ENCODE measurements at regions not wholly inside any gene's neighbourhood (a gene's known extent, or its start where the extent isn't known, plus 50 kb on each side); places are given as distances from the start of the nearest gene placed in this dataset.
A peak's percentile ranks its signal among the peaks of the same experiment; 100 is the strongest.

DNA sequence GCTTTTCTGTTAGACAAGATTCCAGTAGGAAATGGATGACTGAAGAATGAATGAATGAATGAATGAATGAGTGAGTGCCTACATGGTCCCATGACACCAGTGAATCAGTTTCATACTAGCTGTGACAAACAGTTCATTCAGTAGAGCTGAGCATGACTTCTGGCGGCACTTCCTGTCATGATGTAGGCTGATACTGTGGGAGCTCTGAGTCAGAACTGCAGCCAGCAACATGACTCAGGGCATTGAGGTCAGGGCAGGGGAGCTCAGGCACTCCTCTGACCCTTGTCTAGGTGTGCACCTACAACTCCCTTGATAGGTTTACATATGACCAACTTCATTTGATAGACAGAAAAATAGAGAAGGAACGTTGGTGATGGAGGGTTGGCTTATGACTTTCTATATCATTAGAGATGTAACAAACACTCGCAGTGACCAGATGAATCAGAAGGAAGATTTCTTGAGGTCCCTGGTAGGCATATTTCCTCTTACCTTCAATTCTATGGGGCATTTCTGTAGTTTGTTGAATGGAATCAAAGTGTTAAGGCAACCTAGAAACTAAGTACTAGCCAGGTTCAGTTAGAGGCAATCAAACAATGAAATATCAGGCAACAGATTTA, 139.3 kb upstream of the ARHGAP5 start:
- Histone ChIP-seq H3K36me3 (ENCODE audit: control insufficient read depth in 3 of 3, insufficient read depth in 2 of 3, low read depth in 1 of 3, low read length in 3 of 3) (no peaks in the 10 kb centered on the region), H3K4me3 (ENCODE audit: low read depth in 1 of 3, low read length in 3 of 3) (no peak overlapping the region), H3K27me3 (ENCODE audit: control insufficient read depth in 3 of 3, insufficient read depth in 3 of 3, low read length in 3 of 3) (no peaks in the 10 kb centered on the region), H3K4me1 (ENCODE audit: control insufficient read depth in 3 of 3, insufficient read depth in 2 of 3, low read depth in 1 of 3, low read length in 2 of 3) (peaks cover 3 to 23% (median 15%) of the 10 kb centered on the region in 3 donors), H3K9me3 (ENCODE audit: control insufficient read depth in 2 of 2, insufficient read depth in 1 of 2, low read depth in 1 of 2, low read length in 1 of 2) (no peaks in the 10 kb centered on the region), H3K27ac (ENCODE audit: low read depth in 1 of 3, low read length in 2 of 3) (peak overlapping the region; percentile 21 to 73 (median 67))
- 7 to 47% (median 16%) methylated on average over 3 of the region's 3 CpGs for WGBS, 3 donors
- peak; percentile 61 for FAIRE-seq
- DNase-seq, result peak; percentile 84 to 98

DNA sequence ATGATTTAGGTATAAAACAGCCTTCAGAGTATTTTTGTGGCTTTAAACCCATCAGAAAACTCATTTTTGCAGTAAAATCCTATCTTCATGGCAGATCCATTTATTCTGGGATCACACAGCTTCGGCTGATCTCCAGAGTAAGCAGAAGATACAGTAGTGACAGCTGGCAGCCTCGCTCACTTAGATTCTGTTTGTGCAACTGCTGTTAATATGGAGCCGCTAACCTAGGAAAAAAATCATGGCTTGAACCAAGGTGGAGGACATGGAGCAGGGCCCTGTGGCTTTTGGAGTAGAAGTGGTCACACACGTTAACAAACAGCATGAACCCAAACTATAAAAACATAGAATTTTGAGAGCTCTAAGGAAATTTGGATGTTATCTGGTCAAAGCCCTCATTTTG, 137.2 kb upstream of the ARHGAP5 start:
- DNase-seq (no peak), FAIRE-seq (no peak)
- H3K27me3 ChIP-seq (ENCODE audit: control insufficient read depth in 3 of 3, insufficient read depth in 3 of 3, low read length in 3 of 3), result no peaks in the 10 kb centered on the region
- peaks cover 3 to 37% (median 22%) of the 10 kb centered on the region in 3 donors for H3K4me1 ChIP-seq (ENCODE audit: control insufficient read depth in 3 of 3, insufficient read depth in 2 of 3, low read depth in 1 of 3, low read length in 2 of 3)
- WGBS, 3 donors, result 76 to 89% (median 85%) methylated on average over 4 of the region's 4 CpGs
- H3K9me3 ChIP-seq (ENCODE audit: control insufficient read depth in 2 of 2, insufficient read depth in 1 of 2, low read depth in 1 of 2, low read length in 1 of 2), result no peaks in the 10 kb centered on the region
- H3K36me3 ChIP-seq (ENCODE audit: control insufficient read depth in 3 of 3, insufficient read depth in 2 of 3, low read depth in 1 of 3, low read length in 3 of 3), result no peaks in the 10 kb centered on the region
- H3K27ac ChIP-seq (ENCODE audit: low read depth in 1 of 3, low read length in 2 of 3), result no peak overlapping the region
- no peak overlapping the region for H3K4me3 ChIP-seq (ENCODE audit: low read depth in 1 of 3, low read length in 3 of 3)

DNA sequence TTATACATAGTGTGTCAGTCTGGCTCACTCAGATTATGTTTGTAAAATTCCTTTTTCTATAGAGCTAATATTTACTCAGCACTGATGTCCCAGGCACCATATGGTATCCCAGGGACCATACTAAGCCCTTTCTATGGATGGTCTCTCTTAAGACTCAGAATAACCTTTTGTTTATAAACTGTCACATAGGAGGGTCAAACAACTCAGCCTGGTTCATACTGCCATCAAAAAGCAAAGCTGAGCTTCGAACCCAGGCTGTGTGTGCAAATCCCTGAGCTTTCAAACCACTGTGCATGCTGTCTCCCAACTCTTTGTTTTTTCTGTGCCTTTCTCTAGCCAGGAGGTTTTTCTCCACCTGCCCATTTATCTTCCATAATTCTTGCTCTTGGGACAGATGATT, 135.6 kb upstream of the ARHGAP5 start:
- H3K36me3 ChIP-seq (ENCODE audit: control insufficient read depth in 3 of 3, insufficient read depth in 2 of 3, low read depth in 1 of 3, low read length in 3 of 3), result no peaks in the 10 kb centered on the region
- H3K4me1 ChIP-seq (ENCODE audit: control insufficient read depth in 3 of 3, insufficient read depth in 2 of 3, low read depth in 1 of 3, low read length in 2 of 3), result peaks cover 0 to 41% (median 20%) of the 10 kb centered on the region in 3 donors
- H3K27ac ChIP-seq (ENCODE audit: low read depth in 1 of 3, low read length in 2 of 3), result no peak overlapping the region
- no peaks in the 10 kb centered on the region for H3K9me3 ChIP-seq (ENCODE audit: control insufficient read depth in 2 of 2, insufficient read depth in 1 of 2, low read depth in 1 of 2, low read length in 1 of 2)
- no peaks in the 10 kb centered on the region for H3K27me3 ChIP-seq (ENCODE audit: control insufficient read depth in 3 of 3, insufficient read depth in 3 of 3, low read length in 3 of 3)
- 63 to 71% (median 71%) methylated on average over 1 of the region's 1 CpG for WGBS, 3 donors
- FAIRE-seq, result no peak
- no peak for DNase-seq
- H3K4me3 ChIP-seq (ENCODE audit: low read depth in 1 of 3, low read length in 3 of 3), result no peak overlapping the region

DNA sequence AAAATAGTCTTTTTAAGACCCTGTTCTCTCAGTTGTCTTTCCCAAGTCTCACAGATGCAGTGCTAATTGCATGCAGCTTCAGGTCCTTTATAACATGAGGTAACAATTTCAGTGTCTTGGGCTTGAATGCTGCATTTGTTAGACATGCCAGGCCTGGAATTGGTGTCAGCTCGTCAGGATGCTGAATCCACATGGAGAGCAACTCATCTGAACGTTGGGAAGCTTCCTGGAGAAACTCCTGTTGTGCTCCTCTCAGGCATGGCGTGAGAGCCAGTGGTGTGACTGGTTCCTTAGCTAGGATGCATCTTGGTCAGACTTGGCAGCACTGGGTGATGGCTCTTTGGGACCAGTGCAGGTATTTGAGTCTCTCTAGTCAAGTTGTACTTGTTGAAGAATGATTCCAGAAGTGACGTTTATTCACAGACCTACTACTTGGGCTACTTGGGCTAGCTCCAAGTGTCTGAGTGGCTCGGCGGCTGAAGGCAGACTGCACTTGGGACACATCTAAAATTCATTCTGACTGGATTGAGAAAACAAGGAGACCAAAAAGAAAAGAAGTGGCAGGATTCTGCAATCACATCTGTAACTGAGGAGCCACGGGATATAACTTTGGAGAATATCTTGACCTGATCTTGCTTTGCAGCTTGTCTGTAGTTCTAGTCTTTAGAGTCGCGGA, 134.8 kb upstream of the ARHGAP5 start:
- FAIRE-seq, result no peak
- Histone ChIP-seq H3K4me1 (ENCODE audit: control insufficient read depth in 3 of 3, insufficient read depth in 2 of 3, low read depth in 1 of 3, low read length in 2 of 3) (peaks cover 0 to 36% (median 19%) of the 10 kb centered on the region in 3 donors), H3K27ac (ENCODE audit: low read depth in 1 of 3, low read length in 2 of 3) (peak overlapping the region in 1 of 3 donors; percentile 25), H3K4me3 (ENCODE audit: low read depth in 1 of 3, low read length in 3 of 3) (no peak overlapping the region), H3K27me3 (ENCODE audit: control insufficient read depth in 3 of 3, insufficient read depth in 3 of 3, low read length in 3 of 3) (no peaks in the 10 kb centered on the region), H3K9me3 (ENCODE audit: control insufficient read depth in 2 of 2, insufficient read depth in 1 of 2, low read depth in 1 of 2, low read length in 1 of 2) (no peaks in the 10 kb centered on the region), H3K36me3 (ENCODE audit: control insufficient read depth in 3 of 3, insufficient read depth in 2 of 3, low read depth in 1 of 3, low read length in 3 of 3) (no peaks in the 10 kb centered on the region)
- no peak for DNase-seq
- WGBS, 3 donors, result 77 to 86% (median 79%) methylated on average over 9 of the region's 9 CpGs

DNA sequence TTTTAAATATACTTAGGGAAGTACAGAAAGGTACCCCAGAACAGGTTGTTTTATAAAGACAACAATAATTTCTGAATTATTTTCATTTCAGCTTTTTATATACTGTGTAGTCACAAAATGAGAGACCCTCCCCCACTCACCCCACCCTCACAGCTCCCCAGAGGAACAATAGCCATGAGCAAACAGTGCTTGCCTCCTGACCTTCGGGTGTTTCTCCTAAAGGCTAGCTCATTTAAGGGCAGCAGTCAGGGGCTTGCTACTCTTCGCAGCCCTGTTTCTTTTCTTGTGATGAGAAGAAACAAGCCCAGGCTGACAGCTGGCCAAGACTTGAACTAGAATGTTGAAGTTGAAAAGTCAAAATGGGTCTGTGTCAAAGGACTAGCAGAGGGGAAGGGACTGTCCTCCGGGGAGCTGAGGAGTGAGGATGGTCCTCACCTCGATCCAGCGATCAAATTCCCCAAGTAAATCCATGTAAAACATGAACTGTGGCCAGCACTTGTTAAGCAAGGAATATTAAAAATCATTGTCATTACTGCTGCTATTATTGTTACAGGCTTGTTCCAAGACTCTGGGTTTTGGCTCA, 133.8 kb upstream of the ARHGAP5 start:
- no peak overlapping the region for H3K4me3 ChIP-seq (ENCODE audit: low read depth in 1 of 3, low read length in 3 of 3)
- WGBS, 3 donors, result 69 to 81% (median 76%) methylated on average over 5 of the region's 5 CpGs
- FAIRE-seq (no peak), DNase-seq (no peak)
- H3K27ac ChIP-seq (ENCODE audit: low read depth in 1 of 3, low read length in 2 of 3), result peak overlapping the region; percentile 92 to 99 (median 98)
- H3K9me3 ChIP-seq (ENCODE audit: control insufficient read depth in 2 of 2, insufficient read depth in 1 of 2, low read depth in 1 of 2, low read length in 1 of 2), result no peaks in the 10 kb centered on the region
- no peaks in the 10 kb centered on the region for H3K36me3 ChIP-seq (ENCODE audit: control insufficient read depth in 3 of 3, insufficient read depth in 2 of 3, low read depth in 1 of 3, low read length in 3 of 3)
- peaks cover 0 to 33% (median 19%) of the 10 kb centered on the region in 3 donors for H3K4me1 ChIP-seq (ENCODE audit: control insufficient read depth in 3 of 3, insufficient read depth in 2 of 3, low read depth in 1 of 3, low read length in 2 of 3)
- no peaks in the 10 kb centered on the region for H3K27me3 ChIP-seq (ENCODE audit: control insufficient read depth in 3 of 3, insufficient read depth in 3 of 3, low read length in 3 of 3)

DNA sequence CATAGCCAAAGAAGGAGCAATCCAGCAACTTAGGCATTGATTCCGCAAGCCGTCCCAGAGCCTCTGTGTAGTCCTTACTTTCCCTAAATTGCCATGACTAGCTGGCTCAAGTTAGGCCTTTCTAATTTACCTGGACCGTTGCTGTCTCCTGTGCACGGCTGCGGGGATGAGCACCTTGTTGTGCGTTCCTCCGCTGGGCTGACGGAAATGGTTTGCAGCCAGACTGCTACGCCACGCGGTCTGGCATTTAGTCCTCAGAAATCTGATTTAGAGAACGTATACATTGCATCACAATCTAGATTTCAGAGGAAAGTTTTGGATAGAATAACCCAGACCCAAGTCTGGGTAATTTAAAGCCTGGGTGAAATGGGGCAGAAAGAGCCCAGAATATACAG, 133.2 kb upstream of the ARHGAP5 start:
- 62 to 88% (median 63%) methylated on average over 12 of the region's 12 CpGs for WGBS, 3 donors

DNA sequence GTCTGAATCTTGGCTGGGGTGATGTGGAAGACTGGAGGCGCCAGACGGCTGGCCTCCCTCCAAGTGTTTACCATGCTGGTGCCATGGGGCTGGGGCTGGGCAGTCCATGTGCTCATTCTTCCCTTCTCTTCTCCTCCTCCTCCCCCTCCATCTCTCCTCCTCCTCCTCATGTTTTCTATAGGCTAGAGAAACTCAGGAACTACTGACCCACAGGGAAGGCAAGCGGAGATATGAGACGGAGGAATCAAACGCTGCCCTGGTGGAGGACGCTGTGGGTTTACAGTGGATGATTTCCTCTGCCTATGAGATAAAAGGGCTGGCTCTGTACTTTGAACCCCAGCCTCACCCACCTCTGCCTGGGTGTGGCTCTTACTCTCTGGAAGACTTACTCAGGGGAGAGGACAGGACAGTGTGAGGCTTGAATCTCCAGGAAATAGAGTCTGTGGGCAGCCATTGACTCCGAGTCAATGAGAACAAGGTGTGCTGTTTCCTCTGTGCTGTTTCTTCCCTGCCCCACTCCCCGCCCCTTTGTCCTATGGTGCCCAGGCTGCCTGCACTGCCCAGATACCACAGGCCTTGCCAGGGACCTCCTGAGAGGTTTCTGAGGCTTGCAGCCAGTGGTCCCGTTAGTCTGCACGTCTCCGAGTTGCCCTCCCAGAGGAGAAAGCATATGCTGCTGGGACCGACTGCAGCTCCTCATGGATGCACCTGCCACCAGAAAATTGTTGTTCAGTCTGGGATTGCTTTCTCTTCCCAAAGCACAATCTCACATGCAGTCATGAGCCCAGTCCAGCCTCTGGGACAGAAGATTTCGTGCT, 132.6 kb upstream of the ARHGAP5 start:
- no peak for FAIRE-seq

More for the DNA sequence above, 133.2 kb upstream of the ARHGAP5 start:
- Histone ChIP-seq H3K4me1 (ENCODE audit: control insufficient read depth in 3 of 3, insufficient read depth in 2 of 3, low read depth in 1 of 3, low read length in 2 of 3) (peaks cover 0 to 33% (median 19%) of the 10 kb centered on the region in 3 donors), H3K9me3 (ENCODE audit: control insufficient read depth in 2 of 2, insufficient read depth in 1 of 2, low read depth in 1 of 2, low read length in 1 of 2) (no peaks in the 10 kb centered on the region), H3K27me3 (ENCODE audit: control insufficient read depth in 3 of 3, insufficient read depth in 3 of 3, low read length in 3 of 3) (no peaks in the 10 kb centered on the region), H3K4me3 (ENCODE audit: low read depth in 1 of 3, low read length in 3 of 3) (no peak overlapping the region), H3K36me3 (ENCODE audit: control insufficient read depth in 3 of 3, insufficient read depth in 2 of 3, low read depth in 1 of 3, low read length in 3 of 3) (no peaks in the 10 kb centered on the region), H3K27ac (ENCODE audit: low read depth in 1 of 3, low read length in 2 of 3) (peak overlapping the region; percentile 92 to 99 (median 98))
- peak in 1 of 2 donors; percentile 32 for DNase-seq
- no peak for FAIRE-seq

DNA sequence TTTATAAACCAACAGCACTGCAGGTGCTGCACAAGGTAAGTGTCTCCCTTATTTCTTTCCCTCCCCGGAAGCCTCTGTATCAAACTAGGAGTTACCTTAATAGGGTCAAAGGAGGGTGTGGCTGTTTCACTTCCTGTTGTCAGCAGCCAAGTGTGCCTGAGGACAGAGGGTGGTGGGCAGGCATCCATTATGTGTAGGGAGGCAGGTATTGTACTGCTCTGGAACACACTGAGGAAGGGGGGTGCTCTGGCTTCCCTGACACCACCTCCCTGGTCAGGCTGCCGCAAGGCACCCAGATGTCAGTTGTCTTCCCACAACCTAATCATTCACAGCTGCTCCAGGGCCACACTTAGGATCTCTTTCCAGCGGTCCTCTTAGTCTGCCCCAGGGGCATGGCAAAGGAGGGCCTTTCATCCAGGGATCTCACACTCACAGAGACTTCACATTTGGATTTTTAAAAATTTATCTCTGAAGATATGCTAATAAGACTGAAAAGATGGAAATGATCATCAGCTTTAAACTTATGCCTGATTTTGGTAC, 132.0 kb upstream of the ARHGAP5 start:
- peak; percentile 84 to 88 for DNase-seq
- Histone ChIP-seq H3K27me3 (ENCODE audit: control insufficient read depth in 3 of 3, insufficient read depth in 3 of 3, low read length in 3 of 3) (no peaks in the 10 kb centered on the region), H3K9me3 (ENCODE audit: control insufficient read depth in 2 of 2, insufficient read depth in 1 of 2, low read depth in 1 of 2, low read length in 1 of 2) (no peaks in the 10 kb centered on the region), H3K4me3 (ENCODE audit: low read depth in 1 of 3, low read length in 3 of 3) (peak overlapping the region in 1 of 3 donors; percentile 27), H3K36me3 (ENCODE audit: control insufficient read depth in 3 of 3, insufficient read depth in 2 of 3, low read depth in 1 of 3, low read length in 3 of 3) (no peaks in the 10 kb centered on the region), H3K4me1 (ENCODE audit: control insufficient read depth in 3 of 3, insufficient read depth in 2 of 3, low read depth in 1 of 3, low read length in 2 of 3) (peaks cover 0 to 36% (median 15%) of the 10 kb centered on the region in 3 donors), H3K27ac (ENCODE audit: low read depth in 1 of 3, low read length in 2 of 3) (peak overlapping the region; percentile 95 to 99 (median 98))
- WGBS, 3 donors, result 14 to 59% (median 44%) methylated on average over 3 of the region's 3 CpGs
- FAIRE-seq, result no peak

More for the DNA sequence above, 132.6 kb upstream of the ARHGAP5 start:
- Histone ChIP-seq H3K27me3 (ENCODE audit: control insufficient read depth in 3 of 3, insufficient read depth in 3 of 3, low read length in 3 of 3) (no peaks in the 10 kb centered on the region), H3K4me1 (ENCODE audit: control insufficient read depth in 3 of 3, insufficient read depth in 2 of 3, low read depth in 1 of 3, low read length in 2 of 3) (peaks cover 0 to 33% (median 16%) of the 10 kb centered on the region in 3 donors), H3K27ac (ENCODE audit: low read depth in 1 of 3, low read length in 2 of 3) (peak overlapping the region; percentile 95 to 99 (median 98)), H3K9me3 (ENCODE audit: control insufficient read depth in 2 of 2, insufficient read depth in 1 of 2, low read depth in 1 of 2, low read length in 1 of 2) (no peaks in the 10 kb centered on the region), H3K36me3 (ENCODE audit: control insufficient read depth in 3 of 3, insufficient read depth in 2 of 3, low read depth in 1 of 3, low read length in 3 of 3) (no peaks in the 10 kb centered on the region), H3K4me3 (ENCODE audit: low read depth in 1 of 3, low read length in 3 of 3) (peak overlapping the region in 1 of 3 donors; percentile 27)
- 14 to 67% (median 25%) methylated on average over 13 of the region's 13 CpGs for WGBS, 3 donors
- DNase-seq, result peak; percentile 96 to 99

Measured in small intestine (tissue), 7 donors.